Calu3 (cell line): ENCODE measurements at regions not wholly inside any gene's neighbourhood (a gene's known extent, or its start where the extent isn't known, plus 50 kb on each side); places are given as distances from the start of the nearest gene placed in this dataset.

Experiments
- BruUV-seq: library from RNA; stranded (reverse); fragments of 400-500 nt; replicated peaks from 2 replicates; lab custom pipeline; 2021; lab: Mats Ljungman, UMichigan
- CTCF ChIA-PET: fragments of 300-600 bp; sonication (Branson Sonifier 250); formaldehyde crosslinking; loops from one replicate; lab custom pipeline; 2022; ENCODE audit warnings: antibody characterized with exemption; lab: Charles Lee
- DNase-seq: peaks from one replicate; pipeline ENCODE4 v3.0.0; 2022
- H3K27ac Mint-ChIP-seq: one replicate; pipeline ENCODE4 v1.8.0; 2022; ENCODE audit warnings: mixed read lengths; ENCODE audit not compliant: unreplicated experiment
- H3K27me3 Mint-ChIP-seq: one replicate; pipeline ENCODE4 v1.8.0; 2022; ENCODE audit warnings: mixed read lengths; ENCODE audit not compliant: unreplicated experiment
- H3K36me3 Mint-ChIP-seq: one replicate; pipeline ENCODE4 v1.8.0; 2022; ENCODE audit warnings: mild to moderate bottlenecking, moderate library complexity, mixed read lengths; ENCODE audit not compliant: insufficient read depth, unreplicated experiment
- H3K4me1 Mint-ChIP-seq: one replicate; pipeline ENCODE4 v1.8.0; 2022; ENCODE audit warnings: mild to moderate bottlenecking, low read depth, mixed read lengths; ENCODE audit not compliant: unreplicated experiment
- H3K4me3 Mint-ChIP-seq: one replicate; pipeline ENCODE4 v1.8.0; 2022; ENCODE audit warnings: mild to moderate bottlenecking, low read depth, moderate library complexity, mixed read lengths; ENCODE audit not compliant: unreplicated experiment
- H3K9me3 Mint-ChIP-seq: one replicate; pipeline ENCODE4 v1.8.0; 2022; ENCODE audit warnings: low read depth, mixed read lengths; ENCODE audit not compliant: unreplicated experiment
- intact Hi-C: fragments of 100-400 bp; cut with micrococcal nuclease; formaldehyde crosslinking; loops from one replicate; pipeline ENCODE4 v1.10.0; 2022; ENCODE audit not compliant: unreplicated experiment
- TF ChIP-seq, protein P1 (sequence below): fragments of 200-600 bp; IDR thresholded peaks from one replicate; pipeline ENCODE4 v1.8.0; 2022; ENCODE audit warnings: antibody characterized with exemption; ENCODE audit not compliant: unreplicated experiment

DNA sequence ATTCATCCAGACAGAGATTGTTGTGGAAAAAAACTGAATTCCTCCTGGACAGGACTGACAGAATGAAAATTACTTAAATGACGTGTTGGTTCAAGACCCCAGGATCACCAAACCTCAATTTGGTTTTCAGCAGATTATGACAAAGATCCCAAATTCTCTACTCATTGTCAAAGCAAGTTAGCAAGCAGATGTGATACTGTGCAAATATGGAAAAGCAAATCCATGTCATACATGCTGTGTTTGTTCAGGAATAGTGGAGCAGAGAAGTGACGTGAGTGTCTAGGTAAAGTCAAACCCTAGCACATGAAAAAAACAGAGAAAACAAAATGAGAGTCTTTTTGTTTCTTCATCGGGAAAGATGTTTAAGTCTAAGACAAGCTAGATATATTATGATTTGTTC is 169.2 kb upstream of the NBEA start:
- BruUV-seq, result no TSS peak
- H3K9me3 Mint-ChIP-seq, result peaks cover 2% of the 10 kb centered on the region
- DNase-seq, result no peak
- CTCF ChIA-PET, result no interaction called here
- no peak overlapping the region for H3K27ac Mint-ChIP-seq
- H3K4me3 Mint-ChIP-seq, result no peak overlapping the region
- H3K27me3 Mint-ChIP-seq, result no peaks in the 10 kb centered on the region
- no peaks in the 10 kb centered on the region for H3K36me3 Mint-ChIP-seq
- no peaks in the 10 kb centered on the region for H3K4me1 Mint-ChIP-seq
- TF ChIP-seq, protein P1, sequence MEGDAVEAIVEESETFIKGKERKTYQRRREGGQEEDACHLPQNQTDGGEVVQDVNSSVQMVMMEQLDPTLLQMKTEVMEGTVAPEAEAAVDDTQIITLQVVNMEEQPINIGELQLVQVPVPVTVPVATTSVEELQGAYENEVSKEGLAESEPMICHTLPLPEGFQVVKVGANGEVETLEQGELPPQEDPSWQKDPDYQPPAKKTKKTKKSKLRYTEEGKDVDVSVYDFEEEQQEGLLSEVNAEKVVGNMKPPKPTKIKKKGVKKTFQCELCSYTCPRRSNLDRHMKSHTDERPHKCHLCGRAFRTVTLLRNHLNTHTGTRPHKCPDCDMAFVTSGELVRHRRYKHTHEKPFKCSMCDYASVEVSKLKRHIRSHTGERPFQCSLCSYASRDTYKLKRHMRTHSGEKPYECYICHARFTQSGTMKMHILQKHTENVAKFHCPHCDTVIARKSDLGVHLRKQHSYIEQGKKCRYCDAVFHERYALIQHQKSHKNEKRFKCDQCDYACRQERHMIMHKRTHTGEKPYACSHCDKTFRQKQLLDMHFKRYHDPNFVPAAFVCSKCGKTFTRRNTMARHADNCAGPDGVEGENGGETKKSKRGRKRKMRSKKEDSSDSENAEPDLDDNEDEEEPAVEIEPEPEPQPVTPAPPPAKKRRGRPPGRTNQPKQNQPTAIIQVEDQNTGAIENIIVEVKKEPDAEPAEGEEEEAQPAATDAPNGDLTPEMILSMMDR, result no peak
- intact Hi-C loops, result no loop called here

DNA sequence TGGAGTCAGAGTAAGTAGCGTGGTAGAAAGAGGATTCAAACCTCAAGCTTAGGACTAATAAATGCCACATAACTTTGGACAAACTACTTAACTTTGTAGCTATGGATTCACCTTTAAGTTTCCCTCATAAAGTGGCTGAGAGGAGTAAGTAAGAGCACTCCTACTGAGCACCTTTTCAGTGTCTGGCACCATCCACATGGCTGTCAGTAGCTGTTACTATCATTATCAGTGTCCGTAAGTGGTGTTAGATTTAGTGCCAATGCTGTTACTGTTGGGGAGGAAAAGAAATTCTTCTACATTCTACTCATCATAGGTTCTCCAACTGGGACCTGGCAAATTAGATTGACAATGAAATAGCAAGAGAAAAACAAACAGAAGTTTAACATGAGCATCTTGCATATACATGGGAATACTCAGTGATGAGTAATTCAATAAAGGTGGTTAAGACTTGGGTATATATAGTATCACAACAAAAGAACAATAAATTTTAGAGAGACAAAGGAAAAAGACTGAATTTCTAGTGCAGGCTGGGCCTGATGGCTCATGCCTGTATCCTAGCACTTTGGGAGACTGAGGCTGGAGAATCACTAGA is 165.6 kb upstream of the NBEA start:
- no peaks in the 10 kb centered on the region for H3K4me1 Mint-ChIP-seq
- H3K27ac Mint-ChIP-seq, result no peak overlapping the region
- DNase-seq, result no peak
- no TSS peak for BruUV-seq
- no peaks in the 10 kb centered on the region for H3K27me3 Mint-ChIP-seq
- CTCF ChIA-PET, result interaction anchor here (0.7 kb wide), 1 partner anchor 376 kb away, joined by 7 read pairs; no protein-coding TSS in a partner anchor
- intact Hi-C loops, result no loop called here
- TF ChIP-seq, protein P1, result no peak
- no peaks in the 10 kb centered on the region for H3K9me3 Mint-ChIP-seq
- no peak overlapping the region for H3K4me3 Mint-ChIP-seq
- H3K36me3 Mint-ChIP-seq, result no peaks in the 10 kb centered on the region

DNA sequence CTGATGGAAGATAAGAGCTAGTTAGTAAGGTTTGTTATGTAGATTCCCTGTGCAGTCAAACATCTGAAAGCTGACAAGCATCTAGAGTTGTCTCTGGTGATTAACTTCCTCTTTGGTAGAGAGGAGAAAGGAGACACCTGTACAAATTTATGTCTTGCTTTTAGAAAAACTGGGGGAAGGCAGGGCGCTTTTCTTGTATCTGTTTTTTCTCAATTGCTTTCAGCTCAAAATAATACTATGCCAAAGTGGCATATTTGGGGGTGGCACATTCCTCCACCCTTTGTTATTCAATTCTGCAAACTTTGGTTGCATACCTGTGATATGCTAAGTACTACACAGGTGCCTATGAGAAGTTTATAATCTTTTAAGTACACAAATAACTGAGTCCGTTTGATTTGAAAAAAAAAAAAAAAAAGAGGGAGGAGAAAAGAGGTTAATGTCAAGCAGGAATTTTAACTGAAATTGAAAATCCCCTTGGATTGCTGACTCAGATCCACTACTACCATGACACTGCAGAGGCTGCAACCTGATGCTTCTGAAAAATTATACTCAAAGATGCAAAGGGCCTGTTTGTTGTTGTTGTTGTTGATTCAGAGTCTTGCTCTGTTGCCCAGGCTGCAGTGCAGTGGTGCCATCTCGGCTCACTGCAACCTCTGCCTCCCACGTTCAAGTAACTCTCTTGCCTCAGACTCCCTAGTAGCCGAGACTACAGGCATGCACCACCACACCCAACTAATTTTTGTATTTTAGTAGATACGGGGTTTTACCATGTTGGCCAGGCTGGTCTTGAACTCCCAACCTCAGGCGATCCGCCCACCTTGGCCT is 164.8 kb upstream of the NBEA start:
- CTCF ChIA-PET, result interaction anchor here (0.7 kb wide), 1 partner anchor 375 kb away, joined by 7 read pairs; no protein-coding TSS in a partner anchor
- H3K4me1 Mint-ChIP-seq, result no peaks in the 10 kb centered on the region
- no TSS peak for BruUV-seq

DNA sequence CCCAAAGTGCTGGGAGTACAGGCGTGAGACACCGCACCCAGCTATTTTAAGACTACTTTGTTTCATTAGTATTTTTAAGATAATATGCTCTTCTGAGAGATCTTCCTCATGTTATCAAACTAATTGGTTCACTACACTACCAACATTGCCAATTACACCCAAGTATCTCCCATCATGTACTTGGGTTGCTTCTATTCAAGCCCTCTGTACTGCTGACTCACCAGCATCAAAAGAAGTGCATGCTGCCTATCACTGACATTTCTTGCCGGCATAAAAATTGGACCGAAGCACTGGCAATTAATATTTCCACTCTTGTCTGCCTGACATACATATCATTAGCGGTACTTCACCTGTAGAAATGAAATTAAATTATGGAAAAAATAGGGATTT is 164.2 kb upstream of the NBEA start:
- CTCF ChIA-PET, result no interaction called here
- Mint-ChIP-seq H3K9me3 (peaks cover 2% of the 10 kb centered on the region), H3K4me1 (no peaks in the 10 kb centered on the region), H3K27me3 (no peaks in the 10 kb centered on the region), H3K27ac (no peak overlapping the region), H3K4me3 (no peak overlapping the region), H3K36me3 (no peaks in the 10 kb centered on the region)
- DNase-seq, result no peak
- TF ChIP-seq, protein P1, result no peak
- BruUV-seq, result no TSS peak
- intact Hi-C loops, result no loop called here

More for the DNA sequence above, 164.8 kb upstream of the NBEA start:
- Mint-ChIP-seq H3K4me3 (no peak overlapping the region), H3K27ac (no peak overlapping the region), H3K36me3 (no peaks in the 10 kb centered on the region), H3K27me3 (no peaks in the 10 kb centered on the region), H3K9me3 (peaks cover 1% of the 10 kb centered on the region)
- intact Hi-C loops, result no loop called here
- TF ChIP-seq, protein P1, result no peak
- no peak for DNase-seq
